Neural crest cell (in vitro differentiated cells): ENCODE measurements at regions not wholly inside any gene's neighbourhood (a gene's known extent, or its start where the extent isn't known, plus 50 kb on each side); places are given as distances from the start of the nearest gene placed in this dataset.

ENCODE experiments used
- DNase-seq: peaks from one replicate; pipeline ENCODE4 v3.0.0; 2021; ENCODE audit warnings: low read depth, mixed read lengths, low spot score
- H3K27ac Mint-ChIP-seq: one replicate; pipeline ENCODE4 v1.8.0; 2021; ENCODE audit warnings: mild to moderate bottlenecking, mixed read lengths; ENCODE audit not compliant: unreplicated experiment
- H3K27me3 Mint-ChIP-seq: 2 replicates; pipeline ENCODE4 v1.8.0; 2021; ENCODE audit warnings: low read depth, mild to moderate bottlenecking, mixed read lengths
- H3K36me3 Mint-ChIP-seq: 2 replicates; pipeline ENCODE4 v1.8.0; 2021; ENCODE audit warnings: low read depth, mild to moderate bottlenecking, mixed read lengths
- H3K4me1 Mint-ChIP-seq: 2 replicates; pipeline ENCODE4 v1.8.0; 2021; ENCODE audit warnings: mixed read lengths
- H3K4me3 Mint-ChIP-seq: one replicate; pipeline ENCODE4 v1.8.0; 2021; ENCODE audit warnings: mild to moderate bottlenecking, mixed read lengths
- H3K9me3 Mint-ChIP-seq: 2 replicates; pipeline ENCODE4 v1.8.0; 2021; ENCODE audit warnings: mixed read lengths
- TF ChIP-seq, protein P1 (sequence below): fragments of 200-600 bp; sonication (generic); conservative IDR thresholded peaks from 2 replicates; pipeline ENCODE4 v1.5.0; 2021; ENCODE audit warnings: antibody characterized with exemption, mild to moderate bottlenecking

GRCh38 chr6:113427617-113428016 is 429.5 kb upstream of the MARCKS start:
- peaks cover 5% of the 10 kb centered on the region for H3K4me1 Mint-ChIP-seq

GRCh38 chr6:113428702-113429101 is 428.4 kb upstream of the MARCKS start:
- Mint-ChIP-seq H3K4me3 (no peak overlapping the region), H3K9me3 (no peaks in the 10 kb centered on the region), H3K4me1 (peaks cover 11% of the 10 kb centered on the region), H3K27ac (no peak overlapping the region), H3K36me3 (no peaks in the 10 kb centered on the region), H3K27me3 (no peaks in the 10 kb centered on the region)
- TF ChIP-seq, protein P1, sequence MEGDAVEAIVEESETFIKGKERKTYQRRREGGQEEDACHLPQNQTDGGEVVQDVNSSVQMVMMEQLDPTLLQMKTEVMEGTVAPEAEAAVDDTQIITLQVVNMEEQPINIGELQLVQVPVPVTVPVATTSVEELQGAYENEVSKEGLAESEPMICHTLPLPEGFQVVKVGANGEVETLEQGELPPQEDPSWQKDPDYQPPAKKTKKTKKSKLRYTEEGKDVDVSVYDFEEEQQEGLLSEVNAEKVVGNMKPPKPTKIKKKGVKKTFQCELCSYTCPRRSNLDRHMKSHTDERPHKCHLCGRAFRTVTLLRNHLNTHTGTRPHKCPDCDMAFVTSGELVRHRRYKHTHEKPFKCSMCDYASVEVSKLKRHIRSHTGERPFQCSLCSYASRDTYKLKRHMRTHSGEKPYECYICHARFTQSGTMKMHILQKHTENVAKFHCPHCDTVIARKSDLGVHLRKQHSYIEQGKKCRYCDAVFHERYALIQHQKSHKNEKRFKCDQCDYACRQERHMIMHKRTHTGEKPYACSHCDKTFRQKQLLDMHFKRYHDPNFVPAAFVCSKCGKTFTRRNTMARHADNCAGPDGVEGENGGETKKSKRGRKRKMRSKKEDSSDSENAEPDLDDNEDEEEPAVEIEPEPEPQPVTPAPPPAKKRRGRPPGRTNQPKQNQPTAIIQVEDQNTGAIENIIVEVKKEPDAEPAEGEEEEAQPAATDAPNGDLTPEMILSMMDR: no peak
- DNase-seq: no peak

More at GRCh38 chr6:113427617-113428016, 429.5 kb upstream of the MARCKS start:
- Mint-ChIP-seq H3K27ac (no peak overlapping the region), H3K9me3 (no peaks in the 10 kb centered on the region), H3K36me3 (no peaks in the 10 kb centered on the region), H3K27me3 (no peaks in the 10 kb centered on the region), H3K4me3 (no peak overlapping the region)
- TF ChIP-seq, protein P1: no peak
- no peak for DNase-seq

DNA sequence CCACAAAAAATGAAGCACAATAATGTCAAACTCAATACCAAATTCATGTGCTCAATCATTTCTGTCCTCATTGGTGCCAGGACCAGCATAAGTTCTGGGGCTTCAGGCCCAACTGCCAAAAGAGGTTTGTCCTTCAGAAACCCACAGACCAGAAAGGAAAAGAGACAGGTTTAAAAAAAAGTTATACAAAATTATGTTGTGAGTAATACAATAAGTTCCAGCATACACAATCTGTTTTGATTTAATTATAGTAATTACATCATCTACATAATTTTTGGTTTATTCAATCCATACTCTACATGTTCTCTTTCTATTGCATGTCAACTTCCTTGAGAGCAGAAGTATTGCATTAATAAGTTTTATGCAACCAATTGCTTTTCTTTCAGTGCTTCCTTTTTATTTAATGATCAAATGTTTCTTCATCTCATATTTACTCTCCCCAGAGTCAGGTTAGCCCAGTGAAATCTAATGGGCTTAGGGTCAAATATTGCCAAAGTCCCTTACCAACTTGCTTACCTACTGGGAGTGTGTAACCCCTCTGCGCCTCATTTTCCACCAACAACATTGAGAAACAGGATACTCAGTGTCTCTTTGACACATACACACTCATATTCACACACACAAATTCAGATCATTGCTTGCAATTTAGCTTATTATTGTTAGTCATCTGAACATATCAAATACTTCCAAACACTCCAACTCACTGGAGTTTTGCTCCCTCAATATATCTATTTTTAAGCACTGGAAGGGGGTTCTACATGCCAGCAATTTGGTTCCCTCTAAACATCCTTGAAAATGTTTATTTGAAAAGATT is 424.4 kb upstream of the MARCKS start:
- no peak for DNase-seq
- no peak overlapping the region for H3K4me3 Mint-ChIP-seq
- H3K27me3 Mint-ChIP-seq: no peaks in the 10 kb centered on the region
- H3K9me3 Mint-ChIP-seq: peaks cover 2% of the 10 kb centered on the region
- no peaks in the 10 kb centered on the region for H3K36me3 Mint-ChIP-seq
- no peak overlapping the region for H3K27ac Mint-ChIP-seq
- TF ChIP-seq, protein P1: no peak
- H3K4me1 Mint-ChIP-seq: peaks cover 8% of the 10 kb centered on the region

DNA sequence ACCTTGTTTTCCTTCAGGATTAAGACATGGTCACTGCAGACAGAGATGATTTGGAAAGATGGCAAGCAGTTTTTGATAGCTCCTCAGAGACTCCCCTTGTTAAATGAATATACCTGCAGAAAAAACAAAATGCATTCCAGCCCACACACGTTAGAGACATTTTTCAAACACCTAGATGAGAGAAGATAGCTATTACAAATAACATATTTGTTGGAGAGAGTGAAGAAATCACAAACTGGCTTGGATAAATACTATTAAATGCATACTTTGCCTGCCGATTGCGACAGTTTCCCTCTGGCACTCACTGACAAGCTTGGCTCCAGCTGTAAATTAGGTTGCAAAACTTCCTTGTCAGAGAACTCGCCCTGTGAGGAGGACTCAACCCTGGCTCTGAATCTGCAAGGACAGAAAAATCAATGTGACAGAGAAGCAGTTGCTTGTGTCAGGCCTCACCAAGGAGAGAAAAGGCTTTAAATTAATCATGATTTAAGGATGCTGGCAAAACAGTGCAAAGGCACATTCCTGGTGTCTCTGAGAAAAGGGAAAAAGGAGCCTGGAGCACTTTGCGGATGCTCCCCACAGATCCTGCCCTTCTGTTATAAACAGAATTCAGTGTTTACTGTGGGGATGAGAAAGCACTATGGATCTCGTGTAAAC is 423.7 kb upstream of the MARCKS start:
- H3K36me3 Mint-ChIP-seq: no peaks in the 10 kb centered on the region
- H3K27ac Mint-ChIP-seq: no peak overlapping the region
- TF ChIP-seq, protein P1: no peak
- no peak for DNase-seq
- peaks cover 2% of the 10 kb centered on the region for H3K9me3 Mint-ChIP-seq
- H3K4me1 Mint-ChIP-seq: peaks cover 8% of the 10 kb centered on the region
- no peak overlapping the region for H3K4me3 Mint-ChIP-seq
- no peaks in the 10 kb centered on the region for H3K27me3 Mint-ChIP-seq

GRCh38 chr6:113434641-113435040 is 422.5 kb upstream of the MARCKS start:
- Mint-ChIP-seq H3K36me3 (no peaks in the 10 kb centered on the region), H3K27ac (no peak overlapping the region), H3K9me3 (peaks cover 2% of the 10 kb centered on the region), H3K27me3 (no peaks in the 10 kb centered on the region), H3K4me3 (no peak overlapping the region), H3K4me1 (peaks cover 9% of the 10 kb centered on the region)
- TF ChIP-seq, protein P1: no peak
- DNase-seq: no peak
